HG03045 (cell line): ENCODE measurements at regions not wholly inside any gene's neighbourhood (a gene's known extent, or its start where the extent isn't known, plus 50 kb on each side); places are given as distances from the start of the nearest gene placed in this dataset.

Source experiments
- ATAC-seq: cut with Tn5 transposase; IDR thresholded peaks from one replicate; pipeline ENCODE4 v1.9.1; 2021; ENCODE audit warnings: mild to moderate bottlenecking, moderate library complexity; ENCODE audit not compliant: unreplicated experiment

DNA sequence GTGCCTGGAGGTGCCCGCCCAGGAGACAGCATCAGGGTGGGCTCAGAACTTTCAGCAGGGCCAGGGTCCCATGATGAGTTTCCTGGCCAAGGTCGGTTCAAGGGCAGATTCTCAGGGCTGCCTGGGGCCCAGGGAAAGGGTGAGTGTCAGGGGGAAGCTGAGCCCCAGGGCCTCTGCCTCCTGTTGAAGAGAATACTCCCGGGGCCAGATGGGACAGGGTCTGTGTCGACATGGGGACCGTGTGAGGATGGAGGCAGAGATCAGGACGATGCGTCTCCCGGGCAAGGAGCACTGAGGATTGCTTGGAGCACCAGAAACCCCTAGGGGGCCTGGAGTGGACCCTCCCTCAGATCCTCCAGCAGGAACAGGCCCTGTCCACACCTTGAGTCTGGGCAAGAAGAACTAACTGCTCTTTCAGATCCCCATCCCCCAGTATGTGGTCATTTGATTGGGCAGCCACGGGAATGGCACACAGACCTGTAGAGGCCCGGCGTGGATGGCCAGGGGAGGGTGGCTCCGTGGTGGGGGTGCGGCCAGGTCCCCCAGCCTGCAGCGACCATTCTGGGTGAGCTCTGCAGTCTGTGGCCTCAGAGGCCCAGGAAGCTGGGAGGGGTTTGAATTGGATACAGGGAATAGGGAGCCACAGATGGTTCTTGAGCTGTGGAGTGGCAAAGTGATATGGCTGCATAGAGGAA lies 1078.7 kb downstream of the BRD1 start:
- no peak for ATAC-seq

DNA sequence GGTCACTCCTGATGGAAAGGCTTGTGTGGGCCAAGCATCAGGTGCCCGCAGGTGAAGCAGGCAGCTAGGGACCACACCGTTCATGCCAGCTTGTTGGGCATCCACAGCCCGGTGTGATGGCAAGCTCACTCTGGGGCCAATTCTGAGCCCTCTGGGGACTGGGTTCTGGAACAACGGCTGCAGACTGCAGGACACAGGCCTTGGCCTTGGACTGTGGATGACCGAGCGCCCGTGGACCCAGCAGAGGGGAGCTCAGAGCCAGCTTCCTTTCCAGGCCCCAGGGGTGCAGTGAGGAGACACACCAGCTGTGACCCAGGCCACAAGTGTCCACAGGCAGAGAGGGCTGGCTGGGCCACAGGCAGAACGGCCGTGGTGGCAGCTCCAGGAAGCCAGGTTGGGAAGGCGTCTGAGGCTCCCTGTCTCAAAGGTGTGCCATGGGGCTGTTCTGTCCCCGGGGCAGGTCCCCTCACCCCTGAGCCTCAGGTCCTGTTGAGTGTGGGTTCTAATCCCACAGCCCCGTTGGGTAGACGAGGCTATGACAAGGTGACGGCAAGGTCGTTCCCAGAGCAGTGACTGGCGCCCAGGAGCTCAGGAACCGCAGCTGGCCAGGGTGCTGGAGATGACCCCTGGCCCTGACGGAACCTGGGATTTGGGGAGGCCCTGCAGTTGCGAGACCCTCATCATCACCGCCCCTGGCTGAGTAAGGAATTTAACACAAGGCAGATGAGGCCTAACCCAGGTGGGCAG lies 1079.4 kb downstream of the BRD1 start:
- ATAC-seq = no peak

- ATAC-seq = no peak
Observed at GRCh38 chr22:48746789-48747425, 1080.8 kb downstream of the BRD1 start.

DNA sequence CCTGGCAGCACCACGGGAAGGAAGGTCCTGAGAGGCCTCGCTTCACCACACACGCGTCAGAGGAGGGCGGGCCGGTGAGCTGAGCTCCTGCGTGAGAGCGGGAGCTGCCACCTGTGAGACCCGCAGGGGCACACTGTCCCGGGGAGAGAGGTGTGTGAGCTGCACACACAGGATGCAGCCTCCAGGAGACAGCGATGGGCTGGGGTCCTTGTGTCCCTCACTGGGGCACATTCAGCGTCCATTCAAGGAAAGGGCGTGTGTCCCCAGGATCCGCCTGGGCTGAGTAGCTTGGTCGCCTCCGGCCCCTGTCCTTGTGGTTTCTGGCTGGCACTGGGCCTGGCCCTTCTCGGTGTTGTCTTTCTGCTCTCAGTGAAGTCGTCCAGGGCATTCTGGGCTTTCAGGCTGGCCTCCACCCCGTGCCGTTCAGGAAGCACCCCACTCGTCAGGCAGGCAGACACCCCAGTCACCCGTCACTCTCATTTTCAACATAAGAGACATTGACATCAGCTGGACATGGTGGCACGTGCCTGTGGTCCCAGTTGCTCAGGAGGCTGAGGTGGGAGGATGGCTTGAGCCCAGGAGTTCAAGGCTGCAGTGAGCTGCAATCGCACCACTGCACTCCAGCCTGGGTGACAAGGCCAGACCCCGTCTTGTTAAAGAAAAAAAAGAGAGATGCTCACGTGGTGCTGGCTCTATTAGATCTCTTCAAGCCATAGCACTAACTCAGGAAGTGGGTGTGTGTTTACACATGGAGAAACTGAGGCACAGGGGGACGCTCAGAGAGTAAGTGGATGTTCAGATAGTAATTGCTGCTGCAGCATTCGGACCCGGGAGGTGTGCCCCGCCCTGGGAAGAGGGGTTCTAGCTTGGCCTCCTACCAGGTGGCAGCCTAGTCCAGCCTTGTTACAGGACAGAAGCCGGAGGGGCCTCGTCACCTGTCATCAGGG lies 1081.6 kb downstream of the BRD1 start:
- no peak for ATAC-seq

GRCh38 chr22:48744967-48745841 lies 1082.5 kb downstream of the BRD1 start:
- ATAC-seq = no peak

DNA sequence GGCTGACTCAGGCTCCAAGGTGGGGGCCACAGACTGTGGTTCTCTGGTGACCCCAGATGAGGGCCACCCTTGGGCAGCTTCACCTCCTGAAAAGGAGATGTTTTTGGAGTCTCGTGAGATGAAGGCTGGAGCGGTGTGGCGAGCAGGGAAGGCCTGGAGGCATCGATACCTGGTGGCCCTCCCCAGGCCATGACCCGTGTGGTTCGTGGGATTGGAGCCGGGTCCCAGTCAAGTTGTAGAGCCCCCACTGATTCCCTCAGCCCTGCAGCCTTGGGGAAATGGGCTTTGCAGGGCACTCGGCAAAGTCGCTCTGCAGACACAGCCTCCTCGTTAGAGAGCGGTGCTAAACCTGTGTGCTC lies 1083.4 kb downstream of the BRD1 start:
- no peak for ATAC-seq

GRCh38 chr22:48743601-48744282 lies 1083.9 kb downstream of the BRD1 start:
- no peak for ATAC-seq

DNA sequence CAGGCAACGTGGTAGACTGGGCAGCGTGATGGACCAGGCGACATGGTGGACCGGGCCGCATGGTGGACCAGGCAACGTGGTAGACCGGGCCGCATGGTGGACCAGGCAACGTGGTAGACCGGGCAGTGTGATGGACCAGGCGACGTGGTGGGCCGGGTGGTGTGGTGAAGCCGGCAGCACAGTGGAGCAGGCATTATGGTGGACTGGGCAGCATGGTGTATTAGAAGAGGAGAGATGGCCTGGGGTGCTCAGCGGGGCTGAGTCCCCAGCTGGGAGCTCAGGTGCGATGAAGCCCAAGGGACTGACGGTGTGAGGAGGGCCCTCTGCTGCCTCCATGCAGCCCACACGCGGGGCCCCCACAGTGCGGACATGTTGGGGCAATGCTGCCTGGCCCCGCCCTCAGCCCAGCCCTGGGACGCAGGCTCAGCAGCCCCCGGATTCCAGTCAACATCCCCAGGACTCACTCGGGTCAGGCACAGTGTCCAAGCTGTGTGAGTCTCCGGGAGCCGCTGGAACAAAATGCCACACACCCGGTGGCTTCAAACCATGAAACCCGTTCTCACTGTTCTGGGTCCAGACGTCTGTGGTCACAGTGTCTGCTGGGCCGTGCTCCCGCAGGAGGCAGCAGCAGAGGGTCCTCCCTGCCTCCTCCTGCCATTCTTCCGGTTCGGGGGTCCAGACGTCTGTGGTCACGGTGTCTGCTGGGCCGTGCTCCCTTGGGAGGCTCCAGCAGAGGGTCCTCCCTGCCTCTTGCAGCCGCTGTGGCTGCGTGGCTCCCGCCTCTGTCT lies 1084.9 kb downstream of the BRD1 start:
- ATAC-seq = no peak

GRCh38 chr22:48742191-48742555 lies 1085.5 kb downstream of the BRD1 start:
- no peak for ATAC-seq

DNA sequence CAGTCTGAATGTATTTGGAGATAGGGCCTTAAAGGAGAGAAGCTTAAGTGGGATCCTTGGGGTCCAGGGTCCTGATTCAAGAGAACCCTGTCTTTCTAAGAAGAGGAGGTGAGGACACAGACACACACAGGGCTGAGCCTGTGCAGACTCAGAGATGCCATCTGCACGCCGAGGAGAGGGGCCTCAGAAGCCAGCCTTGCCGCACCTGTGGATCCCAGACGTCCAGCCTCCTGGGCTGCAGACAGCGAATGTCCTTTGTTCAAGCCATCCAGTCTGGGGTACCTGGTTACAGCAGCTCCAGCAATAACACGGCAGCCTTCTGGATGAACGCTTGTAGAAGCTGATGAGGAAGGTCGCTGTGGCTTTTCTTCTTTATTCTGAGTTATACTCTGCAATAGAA lies 1086.1 kb downstream of the BRD1 start:
- ATAC-seq = no peak

GRCh38 chr22:48740731-48741405 lies 1086.8 kb downstream of the BRD1 start:
- ATAC-seq = no peak

- ATAC-seq = no peak
Observed at GRCh38 chr22:48740086-48740730, 1087.5 kb downstream of the BRD1 start.

- ATAC-seq = no peak
Observed at GRCh38 chr22:48739348-48740085, 1088.2 kb downstream of the BRD1 start.

DNA sequence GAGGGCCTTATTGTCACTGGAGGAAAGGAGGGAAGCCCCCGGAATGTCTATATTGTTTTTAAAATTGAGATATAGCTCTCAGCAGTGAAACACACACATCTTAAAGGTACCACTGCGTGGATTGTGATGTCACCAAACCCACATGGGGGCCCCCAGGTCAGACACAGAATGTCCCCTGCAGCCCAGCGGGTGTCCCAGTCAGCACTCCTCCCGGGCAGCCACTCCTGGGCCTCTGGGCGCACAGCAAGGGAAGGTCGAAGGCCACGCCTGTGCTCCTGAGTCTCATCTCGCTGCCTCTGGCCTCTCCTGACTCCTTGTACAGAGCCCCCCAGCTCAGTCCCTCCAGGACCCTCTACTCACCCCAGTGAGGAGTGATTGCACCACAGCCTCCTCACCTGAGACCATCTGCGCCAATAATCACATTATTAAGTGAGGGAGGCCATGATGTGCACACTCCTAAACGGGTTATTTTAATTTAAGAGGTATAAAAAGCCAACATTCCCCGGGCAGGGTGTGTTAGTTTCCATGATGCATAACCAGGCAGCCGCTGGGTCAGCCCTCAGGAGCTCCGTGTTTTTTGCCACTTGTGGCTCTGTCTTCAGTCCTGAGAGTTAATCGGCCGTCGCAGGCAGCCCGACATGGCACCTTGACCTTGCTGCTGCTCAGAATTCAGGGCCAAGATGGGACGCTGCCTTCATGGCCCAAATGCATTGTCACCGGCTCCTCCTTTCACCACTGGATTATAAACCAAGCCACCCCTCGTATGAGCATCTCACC lies 1089.3 kb downstream of the BRD1 start:
- ATAC-seq = no peak

DNA sequence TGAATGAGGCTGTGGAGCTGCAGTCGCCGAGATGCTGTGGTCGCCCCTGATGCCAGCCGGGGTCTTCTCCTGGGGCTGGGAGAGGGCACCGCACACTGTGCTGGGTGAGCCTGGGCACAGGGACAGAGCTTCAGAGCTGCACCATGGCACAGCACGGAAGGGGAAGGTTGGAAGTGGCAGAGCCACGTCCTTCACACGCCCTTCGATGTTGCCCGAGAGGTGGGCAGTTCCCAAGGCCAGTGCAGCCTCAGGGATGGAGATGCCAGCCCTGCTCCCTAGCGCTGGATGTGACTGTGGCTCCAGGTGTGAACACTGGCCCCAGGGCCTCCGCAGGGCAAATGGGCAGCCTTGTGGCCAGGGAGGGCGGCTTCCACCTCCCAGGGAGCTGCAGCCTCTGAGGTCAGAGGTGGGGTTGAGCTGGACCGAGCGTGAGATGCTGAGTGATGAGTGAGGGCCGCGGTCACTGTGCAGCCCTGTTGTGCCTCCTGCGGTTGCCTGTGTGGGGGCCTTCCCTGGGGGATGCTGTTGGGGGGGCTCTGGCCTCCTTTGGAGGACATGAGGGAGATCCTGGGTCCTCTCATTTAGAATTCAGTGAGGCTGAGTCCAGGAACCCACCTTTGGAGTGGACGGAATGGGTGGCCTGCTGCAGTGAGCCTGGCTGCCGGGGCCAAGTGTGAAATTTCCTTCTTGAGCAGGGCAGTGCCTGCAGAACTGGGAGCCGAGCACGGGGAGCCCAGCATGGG lies 1090.0 kb downstream of the BRD1 start:
- no peak for ATAC-seq
